GM18511 (cell line): ENCODE measurements at regions not wholly inside any gene's neighbourhood (a gene's known extent, or its start where the extent isn't known, plus 50 kb on each side); places are given as distances from the start of the nearest gene placed in this dataset.

Experiments
- ATAC-seq: cut with Tn5 transposase; IDR thresholded peaks from one replicate; pipeline ENCODE4 v1.9.1; 2021; ENCODE audit warnings: mild to moderate bottlenecking, moderate library complexity; ENCODE audit not compliant: unreplicated experiment

- no peak for ATAC-seq
Measured at GRCh38 chr7:39883812-39884390, 66.2 kb upstream of the CDK13 start.

DNA sequence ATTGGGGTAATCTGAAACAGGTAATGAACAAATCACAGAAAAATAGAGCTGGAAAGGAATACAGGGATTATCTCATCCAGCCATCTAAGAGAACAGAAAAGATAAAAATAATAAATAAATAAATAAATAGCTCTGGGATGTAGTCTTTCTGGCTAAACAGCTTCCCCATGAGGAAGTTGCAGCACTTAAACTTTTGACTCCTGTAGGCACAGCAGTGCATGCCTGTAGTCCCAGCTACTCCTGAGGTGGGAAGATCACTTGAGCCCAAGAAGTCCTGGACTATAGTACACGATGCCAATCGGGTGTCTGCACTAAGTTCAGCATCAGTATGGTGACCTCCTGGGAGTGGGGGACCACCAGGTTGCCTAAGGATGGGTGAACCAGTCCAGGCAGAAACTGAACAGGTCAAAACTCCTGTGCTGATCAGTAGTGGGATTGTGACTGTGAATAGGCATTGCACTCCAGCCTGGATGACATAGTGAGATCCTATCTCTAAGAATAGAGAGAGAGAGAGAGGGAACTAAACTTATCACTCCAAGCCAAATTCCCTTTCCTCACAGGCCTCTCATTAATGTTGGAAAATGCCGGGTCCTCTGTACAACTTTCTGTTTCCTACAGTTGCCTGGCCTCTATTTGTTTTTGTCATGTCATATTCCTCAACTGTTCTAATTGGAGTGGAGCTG, 61.7 kb upstream of the CDK13 start:
- ATAC-seq, result no peak

- ATAC-seq, result no peak
Measured at GRCh38 chr7:39890411-39890810, 59.6 kb upstream of the CDK13 start.

DNA sequence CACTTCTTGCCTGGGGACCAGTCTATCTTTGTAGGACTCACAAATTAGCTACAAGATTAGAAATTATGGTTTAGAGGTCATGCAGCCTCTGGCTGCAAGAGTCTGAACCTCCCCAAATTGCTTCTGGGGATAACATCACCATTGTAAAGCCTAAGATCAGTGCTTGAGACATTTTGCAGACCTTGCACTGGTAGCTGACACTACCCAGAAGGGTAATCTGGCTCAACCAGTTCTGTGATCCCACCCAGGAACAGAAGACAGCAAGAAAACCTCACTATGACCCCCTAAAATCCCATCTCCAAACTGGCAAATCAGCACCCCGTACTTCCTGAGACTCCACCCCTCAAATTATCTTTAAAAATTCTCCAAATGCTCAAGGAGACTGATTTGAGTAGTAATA, 58.2 kb upstream of the CDK13 start:
- ATAC-seq, result no peak

- ATAC-seq, result no peak
Measured at GRCh38 chr7:39892361-39892760, 57.7 kb upstream of the CDK13 start.

DNA sequence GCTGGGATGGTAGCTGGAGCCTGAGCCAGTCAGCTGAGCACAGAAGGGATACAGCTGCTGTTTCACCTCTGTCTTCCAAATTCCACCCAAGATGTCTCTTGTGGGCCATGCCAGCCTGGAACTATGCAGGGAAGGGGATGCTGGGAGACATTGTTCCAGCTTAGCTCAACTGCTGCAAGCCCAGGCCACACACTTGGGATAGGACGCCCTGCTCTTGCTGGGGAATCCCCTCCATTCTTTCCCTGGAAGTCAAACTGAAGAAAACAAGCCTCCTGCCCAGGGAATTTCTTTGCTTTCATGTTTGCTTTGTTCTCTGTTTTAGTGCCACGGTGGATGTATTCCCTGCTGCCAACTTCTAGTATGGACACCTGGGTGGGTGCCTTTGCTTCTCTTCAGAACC, 55.2 kb upstream of the CDK13 start:
- ATAC-seq, result no peak

DNA sequence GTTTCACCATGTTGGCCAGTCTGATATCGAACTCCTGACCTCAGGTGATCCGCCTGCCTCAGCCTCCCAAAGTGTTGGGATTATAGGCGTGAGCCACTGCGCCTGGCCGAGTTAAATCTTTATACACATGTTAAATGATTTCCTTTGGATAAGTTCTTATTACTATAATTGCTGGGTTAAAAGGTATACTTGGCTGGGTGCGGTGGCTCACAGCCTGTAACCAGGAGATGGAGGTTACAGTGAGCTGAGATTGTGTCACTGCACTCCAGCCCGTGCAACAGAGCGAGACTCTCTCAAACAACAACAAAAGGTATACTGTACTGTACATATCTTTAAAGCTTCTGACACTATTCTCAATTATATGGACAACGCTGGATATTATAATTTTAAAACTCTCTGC, 53.2 kb upstream of the CDK13 start:
- no peak for ATAC-seq

GRCh38 chr7:39898867-39899266, 51.2 kb upstream of the CDK13 start:
- ATAC-seq, result no peak
